ENCODE measurements at regions not wholly inside any gene's neighbourhood (a gene's known extent, or its start where the extent isn't known, plus 50 kb on each side); places are given as distances from the start of the nearest gene placed in this dataset.

- H3K4me2 ChIP-seq (ENCODE audit: low read length), result no peak overlapping the region
- H3K4me1 ChIP-seq (ENCODE audit: control insufficient read depth, insufficient read depth, low read length), result no peaks in the 10 kb centered on the region
- H3K36me3 ChIP-seq (ENCODE audit: insufficient read depth, low read length), result no peaks in the 10 kb centered on the region
- no peaks in the 10 kb centered on the region for H3K27me3 ChIP-seq (ENCODE audit: control insufficient read depth, insufficient read depth, low read length)
- H3K9me3 ChIP-seq (replicated peaks; ENCODE audit: low read length), result no peaks in the 10 kb centered on the region
- H3K4me3 ChIP-seq (ENCODE audit: low read length), result no peak overlapping the region
- no peak overlapping the region for H3K9ac ChIP-seq (ENCODE audit: low read depth, low read length)
Measured at GRCh38 chr16:63995025-63995424, 1126.8 kb downstream of the CDH11 start.

GRCh38 chr16:63983401-63983800 is 1138.5 kb downstream of the CDH11 start:
- Histone ChIP-seq H3K4me3 (ENCODE audit: low read length) (no peak overlapping the region), H3K4me2 (ENCODE audit: low read length) (no peak overlapping the region), H3K27me3 (ENCODE audit: control insufficient read depth, insufficient read depth, low read length) (no peaks in the 10 kb centered on the region), H3K9ac (ENCODE audit: low read depth, low read length) (no peak overlapping the region), H3K36me3 (ENCODE audit: insufficient read depth, low read length) (no peaks in the 10 kb centered on the region), H3K9me3 (replicated peaks; ENCODE audit: low read length) (no peaks in the 10 kb centered on the region), H3K4me1 (ENCODE audit: control insufficient read depth, insufficient read depth, low read length) (no peaks in the 10 kb centered on the region)

- no peak overlapping the region for H3K4me2 ChIP-seq (ENCODE audit: low read length)
- no peaks in the 10 kb centered on the region for H3K27me3 ChIP-seq (ENCODE audit: control insufficient read depth, insufficient read depth, low read length)
- H3K9me3 ChIP-seq (replicated peaks; ENCODE audit: low read length), result no peaks in the 10 kb centered on the region
- H3K36me3 ChIP-seq (ENCODE audit: insufficient read depth, low read length), result no peaks in the 10 kb centered on the region
- H3K4me3 ChIP-seq (ENCODE audit: low read length), result no peak overlapping the region
- no peaks in the 10 kb centered on the region for H3K4me1 ChIP-seq (ENCODE audit: control insufficient read depth, insufficient read depth, low read length)
- H3K9ac ChIP-seq (ENCODE audit: low read depth, low read length), result no peak overlapping the region
Measured at GRCh38 chr16:63982741-63983140, 1139.1 kb downstream of the CDH11 start.

- no peaks in the 10 kb centered on the region for H3K9me3 ChIP-seq (replicated peaks; ENCODE audit: low read length)
- H3K4me1 ChIP-seq (ENCODE audit: control insufficient read depth, insufficient read depth, low read length), result no peaks in the 10 kb centered on the region
- H3K36me3 ChIP-seq (ENCODE audit: insufficient read depth, low read length), result no peaks in the 10 kb centered on the region
- no peaks in the 10 kb centered on the region for H3K27me3 ChIP-seq (ENCODE audit: control insufficient read depth, insufficient read depth, low read length)
- H3K9ac ChIP-seq (ENCODE audit: low read depth, low read length), result no peak overlapping the region
- no peak overlapping the region for H3K4me2 ChIP-seq (ENCODE audit: low read length)
- H3K4me3 ChIP-seq (ENCODE audit: low read length), result no peak overlapping the region
Measured at GRCh38 chr16:63982110-63982509, 1139.8 kb downstream of the CDH11 start.

- no peaks in the 10 kb centered on the region for H3K4me1 ChIP-seq (ENCODE audit: control insufficient read depth, insufficient read depth, low read length)
- no peak overlapping the region for H3K4me2 ChIP-seq (ENCODE audit: low read length)
- H3K9me3 ChIP-seq (replicated peaks; ENCODE audit: low read length), result no peaks in the 10 kb centered on the region
- no peaks in the 10 kb centered on the region for H3K27me3 ChIP-seq (ENCODE audit: control insufficient read depth, insufficient read depth, low read length)
- no peaks in the 10 kb centered on the region for H3K36me3 ChIP-seq (ENCODE audit: insufficient read depth, low read length)
- no peak overlapping the region for H3K9ac ChIP-seq (ENCODE audit: low read depth, low read length)
- no peak overlapping the region for H3K4me3 ChIP-seq (ENCODE audit: low read length)
Measured at GRCh38 chr16:63981639-63982038, 1140.2 kb downstream of the CDH11 start.

GRCh38 chr16:63980763-63981162 is 1141.1 kb downstream of the CDH11 start:
- H3K4me2 ChIP-seq (ENCODE audit: low read length), result no peak overlapping the region
- H3K9me3 ChIP-seq (replicated peaks; ENCODE audit: low read length), result no peaks in the 10 kb centered on the region
- no peaks in the 10 kb centered on the region for H3K4me1 ChIP-seq (ENCODE audit: control insufficient read depth, insufficient read depth, low read length)
- H3K9ac ChIP-seq (ENCODE audit: low read depth, low read length), result no peak overlapping the region
- no peak overlapping the region for H3K4me3 ChIP-seq (ENCODE audit: low read length)
- no peaks in the 10 kb centered on the region for H3K36me3 ChIP-seq (ENCODE audit: insufficient read depth, low read length)
- H3K27me3 ChIP-seq (ENCODE audit: control insufficient read depth, insufficient read depth, low read length), result no peaks in the 10 kb centered on the region

- H3K9me3 ChIP-seq (replicated peaks; ENCODE audit: low read length), result no peaks in the 10 kb centered on the region
- H3K27me3 ChIP-seq (ENCODE audit: control insufficient read depth, insufficient read depth, low read length), result no peaks in the 10 kb centered on the region
- no peak overlapping the region for H3K4me3 ChIP-seq (ENCODE audit: low read length)
- H3K9ac ChIP-seq (ENCODE audit: low read depth, low read length), result no peak overlapping the region
- H3K36me3 ChIP-seq (ENCODE audit: insufficient read depth, low read length), result no peaks in the 10 kb centered on the region
- no peak overlapping the region for H3K4me2 ChIP-seq (ENCODE audit: low read length)
- no peaks in the 10 kb centered on the region for H3K4me1 ChIP-seq (ENCODE audit: control insufficient read depth, insufficient read depth, low read length)
Measured at GRCh38 chr16:63978240-63978639, 1143.6 kb downstream of the CDH11 start.

GRCh38 chr16:63976345-63976744 is 1145.5 kb downstream of the CDH11 start:
- Histone ChIP-seq H3K4me2 (ENCODE audit: low read length) (no peak overlapping the region), H3K9ac (ENCODE audit: low read depth, low read length) (no peak overlapping the region), H3K36me3 (ENCODE audit: insufficient read depth, low read length) (no peaks in the 10 kb centered on the region), H3K9me3 (replicated peaks; ENCODE audit: low read length) (no peaks in the 10 kb centered on the region), H3K4me3 (ENCODE audit: low read length) (no peak overlapping the region), H3K4me1 (ENCODE audit: control insufficient read depth, insufficient read depth, low read length) (no peaks in the 10 kb centered on the region), H3K27me3 (ENCODE audit: control insufficient read depth, insufficient read depth, low read length) (no peaks in the 10 kb centered on the region)

GRCh38 chr16:63975669-63976068 is 1146.2 kb downstream of the CDH11 start:
- H3K9me3 ChIP-seq (replicated peaks; ENCODE audit: low read length), result no peaks in the 10 kb centered on the region
- no peaks in the 10 kb centered on the region for H3K4me1 ChIP-seq (ENCODE audit: control insufficient read depth, insufficient read depth, low read length)
- no peaks in the 10 kb centered on the region for H3K27me3 ChIP-seq (ENCODE audit: control insufficient read depth, insufficient read depth, low read length)
- H3K4me2 ChIP-seq (ENCODE audit: low read length), result no peak overlapping the region
- no peak overlapping the region for H3K9ac ChIP-seq (ENCODE audit: low read depth, low read length)
- no peaks in the 10 kb centered on the region for H3K36me3 ChIP-seq (ENCODE audit: insufficient read depth, low read length)
- no peak overlapping the region for H3K4me3 ChIP-seq (ENCODE audit: low read length)

GRCh38 chr16:63967966-63968365 is 1153.9 kb downstream of the CDH11 start:
- no peak overlapping the region for H3K4me2 ChIP-seq (ENCODE audit: low read length)
- H3K4me3 ChIP-seq (ENCODE audit: low read length), result no peak overlapping the region
- H3K36me3 ChIP-seq (ENCODE audit: insufficient read depth, low read length), result no peaks in the 10 kb centered on the region
- H3K4me1 ChIP-seq (ENCODE audit: control insufficient read depth, insufficient read depth, low read length), result no peaks in the 10 kb centered on the region
- no peaks in the 10 kb centered on the region for H3K9me3 ChIP-seq (replicated peaks; ENCODE audit: low read length)
- H3K27me3 ChIP-seq (ENCODE audit: control insufficient read depth, insufficient read depth, low read length), result no peaks in the 10 kb centered on the region
- H3K9ac ChIP-seq (ENCODE audit: low read depth, low read length), result no peak overlapping the region

- Histone ChIP-seq H3K4me3 (ENCODE audit: low read length) (no peak overlapping the region), H3K36me3 (ENCODE audit: insufficient read depth, low read length) (no peaks in the 10 kb centered on the region), H3K9ac (ENCODE audit: low read depth, low read length) (no peak overlapping the region), H3K27me3 (ENCODE audit: control insufficient read depth, insufficient read depth, low read length) (no peaks in the 10 kb centered on the region), H3K9me3 (replicated peaks; ENCODE audit: low read length) (no peaks in the 10 kb centered on the region), H3K4me2 (ENCODE audit: low read length) (no peak overlapping the region), H3K4me1 (ENCODE audit: control insufficient read depth, insufficient read depth, low read length) (no peaks in the 10 kb centered on the region)
Measured at GRCh38 chr16:63960321-63960720, 1161.5 kb downstream of the CDH11 start.

- Histone ChIP-seq H3K36me3 (ENCODE audit: insufficient read depth, low read length) (no peaks in the 10 kb centered on the region), H3K9ac (ENCODE audit: low read depth, low read length) (no peak overlapping the region), H3K4me2 (ENCODE audit: low read length) (no peak overlapping the region), H3K27me3 (ENCODE audit: control insufficient read depth, insufficient read depth, low read length) (no peaks in the 10 kb centered on the region), H3K4me1 (ENCODE audit: control insufficient read depth, insufficient read depth, low read length) (no peaks in the 10 kb centered on the region), H3K4me3 (ENCODE audit: low read length) (no peak overlapping the region), H3K9me3 (replicated peaks; ENCODE audit: low read length) (no peaks in the 10 kb centered on the region)
Measured at GRCh38 chr16:63947022-63947421, 1174.8 kb downstream of the CDH11 start.
